ENCODE measurements at regions not wholly inside any gene's neighbourhood (a gene's known extent, or its start where the extent isn't known, plus 50 kb on each side); places are given as distances from the start of the nearest gene placed in this dataset.

GRCh38 chr6:90739339-90739738 is 152.5 kb upstream of the MAP3K7 start:
- Histone ChIP-seq H3K4me1 (ENCODE audit: control insufficient read depth, extremely low read depth, insufficient read depth, low read length) (no peaks in the 10 kb centered on the region), H3K27ac (ENCODE audit: control insufficient read depth, insufficient read depth, low read length) (no peak overlapping the region), H3K9ac (ENCODE audit: control insufficient read depth, extremely low read depth, insufficient read depth, low read length) (no peak overlapping the region), H2AFZ (ENCODE audit: control insufficient read depth, low read length) (no peak overlapping the region), H3K4me2 (ENCODE audit: control insufficient read depth, extremely low read depth, insufficient read depth, low read depth, low read length) (no peak overlapping the region), H3K4me3 (ENCODE audit: control insufficient read depth in 2 of 3, extremely low read depth in 1 of 3, insufficient read depth in 2 of 3, low read depth in 1 of 3, low read length in 3 of 3) (no peak overlapping the region), H3K9me3 (ENCODE audit: control insufficient read depth, low read depth, low read length) (no peaks in the 10 kb centered on the region), H3K79me2 (ENCODE audit: control insufficient read depth, insufficient read depth, low read length) (no peaks in the 10 kb centered on the region), H3K36me3 (ENCODE audit: control insufficient read depth in 2 of 2, extremely low read depth in 1 of 2, insufficient read depth in 2 of 2, low read length in 2 of 2) (no peaks in the 10 kb centered on the region), H3K27me3 (ENCODE audit: control insufficient read depth, extremely low read depth, insufficient read depth, low read length) (no peaks in the 10 kb centered on the region), H3K9me1 (ENCODE audit: control insufficient read depth, extremely low read depth, insufficient read depth, low read length) (no peaks in the 10 kb centered on the region), H4K20me1 (ENCODE audit: control insufficient read depth, extremely low read depth, insufficient read depth, low read length) (no peaks in the 10 kb centered on the region)
- no peak for DNase-seq (ENCODE audit: low read depth, low spot score)
- dilution Hi-C loops (cut with MboI; ENCODE audit: extremely low pct_ligation_motif_present, low sequenced_read_pairs), result no loop called here
- no peak for TF ChIP-seq CTCF (optimal IDR thresholded peaks at IDR 0.05 in 1 of 3, IDR thresholded peaks at IDR 0.05 in 1 of 3, conservative IDR thresholded peaks at IDR 0.05 in 1 of 3; ENCODE audit: extremely low read depth in 1 of 3, insufficient read depth in 2 of 3, low read length in 3 of 3)
- no peak for TF ChIP-seq EZH2 (IDR thresholded peaks at IDR 0.05; ENCODE audit: low read length)
- no peak for FAIRE-seq

GRCh38 chr6:90730151-90730673 is 143.3 kb upstream of the MAP3K7 start:
- H3K9me1 ChIP-seq (ENCODE audit: control insufficient read depth, extremely low read depth, insufficient read depth, low read length), result no peaks in the 10 kb centered on the region
- no peaks in the 10 kb centered on the region for H4K20me1 ChIP-seq (ENCODE audit: control insufficient read depth, extremely low read depth, insufficient read depth, low read length)
- dilution Hi-C loops (cut with MboI; ENCODE audit: extremely low pct_ligation_motif_present, low sequenced_read_pairs), result no loop called here
- no peak overlapping the region for H3K4me3 ChIP-seq (ENCODE audit: control insufficient read depth in 2 of 3, extremely low read depth in 1 of 3, insufficient read depth in 2 of 3, low read depth in 1 of 3, low read length in 3 of 3)
- peak overlapping the region; percentile 74 for H2AFZ ChIP-seq (ENCODE audit: control insufficient read depth, low read length)
- H3K27ac ChIP-seq (ENCODE audit: control insufficient read depth, insufficient read depth, low read length), result peak overlapping the region; percentile 71
- no peaks in the 10 kb centered on the region for H3K36me3 ChIP-seq (ENCODE audit: control insufficient read depth in 2 of 2, extremely low read depth in 1 of 2, insufficient read depth in 2 of 2, low read length in 2 of 2)
- no peaks in the 10 kb centered on the region for H3K79me2 ChIP-seq (ENCODE audit: control insufficient read depth, insufficient read depth, low read length)
- no peak overlapping the region for H3K9ac ChIP-seq (ENCODE audit: control insufficient read depth, extremely low read depth, insufficient read depth, low read length)
- DNase-seq (ENCODE audit: low read depth, low spot score) (peak; percentile 19), FAIRE-seq (peak; percentile 46)
- no peaks in the 10 kb centered on the region for H3K9me3 ChIP-seq (ENCODE audit: control insufficient read depth, low read depth, low read length)
- no peaks in the 10 kb centered on the region for H3K27me3 ChIP-seq (ENCODE audit: control insufficient read depth, extremely low read depth, insufficient read depth, low read length)
- no peak for TF ChIP-seq EZH2 (IDR thresholded peaks at IDR 0.05; ENCODE audit: low read length)
- no peak for TF ChIP-seq CTCF (optimal IDR thresholded peaks at IDR 0.05 in 1 of 3, IDR thresholded peaks at IDR 0.05 in 1 of 3, conservative IDR thresholded peaks at IDR 0.05 in 1 of 3; ENCODE audit: extremely low read depth in 1 of 3, insufficient read depth in 2 of 3, low read length in 3 of 3)
- peaks cover 20% of the 10 kb centered on the region for H3K4me1 ChIP-seq (ENCODE audit: control insufficient read depth, extremely low read depth, insufficient read depth, low read length)
- H3K4me2 ChIP-seq (ENCODE audit: control insufficient read depth, extremely low read depth, insufficient read depth, low read depth, low read length), result peak overlapping the region; percentile 65

Measured in keratinocyte (primary cell).